HG02588 (cell line): ENCODE measurements at regions not wholly inside any gene's neighbourhood (a gene's known extent, or its start where the extent isn't known, plus 50 kb on each side); places are given as distances from the start of the nearest gene placed in this dataset.

Source experiments
- ATAC-seq: cut with Tn5 transposase; IDR thresholded peaks from one replicate; pipeline ENCODE4 v1.9.1; 2021; ENCODE audit warnings: mild to moderate bottlenecking, moderate library complexity; ENCODE audit not compliant: unreplicated experiment

DNA sequence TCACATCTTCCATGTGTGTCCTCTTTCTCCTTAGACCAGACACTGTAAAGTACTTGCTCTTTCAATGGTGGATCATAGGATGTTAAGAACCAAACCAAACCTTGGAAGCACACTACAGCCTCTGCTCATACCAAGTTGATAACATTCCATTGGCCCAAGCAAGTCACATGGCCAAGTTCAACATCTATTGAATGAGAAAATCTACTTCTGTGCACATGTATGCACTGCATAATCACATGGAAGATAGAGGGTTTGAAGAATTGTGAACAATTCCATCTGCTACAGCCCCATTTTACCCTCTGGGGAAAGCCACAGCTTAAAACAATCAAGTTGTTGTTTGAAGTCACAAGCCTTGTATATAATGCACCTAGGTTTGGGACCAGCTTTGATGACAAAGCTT, 68.2 kb downstream of the MFAP3 start:
- ATAC-seq = no peak

DNA sequence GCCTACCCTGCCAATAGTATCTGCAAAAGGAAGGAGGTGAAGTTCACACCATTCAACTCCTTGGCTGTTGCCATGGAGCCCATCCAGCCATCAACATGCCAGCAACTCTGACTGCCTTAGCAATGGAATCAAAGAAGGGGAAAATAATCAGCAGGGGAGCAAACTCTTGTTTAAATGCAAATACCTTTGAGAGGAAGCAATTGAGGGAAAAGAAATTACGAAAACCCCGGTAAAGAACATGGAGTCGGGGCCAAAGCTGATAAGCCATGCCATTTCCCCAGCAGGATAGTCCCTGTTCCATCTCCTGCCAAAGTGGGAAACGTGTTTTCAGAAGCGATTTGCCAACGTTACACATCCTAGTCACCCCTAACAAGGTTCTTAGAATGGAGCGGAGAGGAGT, 69.0 kb downstream of the MFAP3 start:
- no peak for ATAC-seq

DNA sequence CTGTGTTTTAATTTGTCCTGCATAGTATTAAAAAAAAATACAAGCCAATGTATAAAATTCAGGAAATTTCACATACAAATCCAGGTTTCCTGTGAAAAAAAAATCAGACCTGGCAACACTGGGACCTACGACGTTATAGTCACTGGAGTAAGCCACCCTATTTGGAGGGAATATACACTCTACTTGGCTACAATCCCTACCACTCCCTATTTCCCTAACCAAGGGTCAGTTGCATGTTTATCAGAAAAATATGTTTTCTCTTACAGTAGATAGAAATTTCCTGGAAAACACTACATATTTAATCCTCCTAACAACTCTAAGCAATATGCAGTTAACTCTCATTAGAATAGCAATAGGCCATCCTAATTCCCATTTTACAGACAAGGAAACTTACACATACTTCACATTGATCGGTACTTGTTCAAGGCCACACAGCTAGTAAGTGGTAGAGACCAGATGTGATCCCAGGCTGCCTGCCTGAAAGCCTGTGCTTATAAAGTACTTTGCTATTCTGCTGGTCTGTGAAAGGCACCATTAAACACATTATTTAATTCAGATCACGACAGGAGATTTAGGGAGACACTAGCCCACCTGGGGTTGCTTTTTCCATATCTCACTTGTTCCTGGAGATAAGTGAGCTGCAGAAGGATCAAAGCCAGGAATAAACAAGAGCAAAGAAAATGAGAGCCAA, 70.8 kb downstream of the MFAP3 start:
- no peak for ATAC-seq

DNA sequence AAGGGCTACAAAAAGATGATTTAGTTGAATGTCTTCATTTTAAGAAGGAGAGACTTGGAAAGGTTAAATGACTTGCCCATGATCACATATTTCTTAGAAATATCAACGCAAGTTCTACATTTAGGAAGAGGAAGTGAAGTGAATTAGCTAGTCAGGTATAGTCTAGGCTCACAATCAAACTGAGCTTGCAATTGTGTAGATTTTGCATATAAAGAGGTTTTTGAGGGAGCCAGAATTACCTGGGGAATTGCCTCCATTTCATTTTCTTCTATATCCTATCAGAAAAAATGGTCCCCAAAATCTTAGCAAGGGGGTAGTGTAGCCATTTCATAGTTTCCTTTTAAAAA, 71.3 kb downstream of the MFAP3 start:
- ATAC-seq = no peak

DNA sequence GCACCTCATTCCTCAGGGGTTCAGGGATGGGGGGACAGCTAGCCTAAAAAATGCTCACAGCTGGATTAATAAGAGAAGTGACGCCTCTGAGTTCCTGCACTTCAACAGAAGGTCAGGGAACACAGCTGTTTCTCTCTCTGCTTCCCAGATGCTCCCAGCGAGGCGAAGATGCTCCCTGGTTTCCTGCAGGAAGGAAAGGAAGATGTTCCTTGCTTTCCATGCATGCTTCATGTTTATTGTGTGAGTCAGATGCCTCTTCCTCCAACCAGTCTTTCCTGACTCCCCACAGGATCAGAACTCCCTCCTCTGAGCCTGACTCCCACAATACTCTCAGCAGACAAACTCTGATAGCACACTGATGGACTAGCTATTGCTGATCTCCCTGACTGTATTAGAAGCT, 71.9 kb downstream of the MFAP3 start:
- no peak for ATAC-seq

DNA sequence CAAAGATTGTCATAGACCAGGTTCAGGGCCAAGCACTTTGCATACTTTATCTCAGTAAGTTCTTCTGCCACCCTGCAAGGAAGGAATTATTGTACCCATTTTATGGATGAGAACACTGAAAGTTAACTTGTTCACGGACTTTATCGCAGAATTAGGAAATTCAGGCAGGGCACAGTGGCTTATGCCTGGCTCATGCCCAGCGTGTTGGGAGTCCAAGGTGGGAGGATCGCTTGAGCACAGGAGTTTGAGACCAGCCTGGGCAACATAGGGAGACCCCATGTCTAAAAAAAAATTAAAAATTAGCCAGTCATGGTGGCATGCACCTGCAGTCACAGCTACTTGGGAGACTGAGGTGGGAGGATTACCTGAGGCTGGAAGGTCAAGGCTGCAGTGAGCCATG, 72.4 kb downstream of the MFAP3 start:
- no peak for ATAC-seq

DNA sequence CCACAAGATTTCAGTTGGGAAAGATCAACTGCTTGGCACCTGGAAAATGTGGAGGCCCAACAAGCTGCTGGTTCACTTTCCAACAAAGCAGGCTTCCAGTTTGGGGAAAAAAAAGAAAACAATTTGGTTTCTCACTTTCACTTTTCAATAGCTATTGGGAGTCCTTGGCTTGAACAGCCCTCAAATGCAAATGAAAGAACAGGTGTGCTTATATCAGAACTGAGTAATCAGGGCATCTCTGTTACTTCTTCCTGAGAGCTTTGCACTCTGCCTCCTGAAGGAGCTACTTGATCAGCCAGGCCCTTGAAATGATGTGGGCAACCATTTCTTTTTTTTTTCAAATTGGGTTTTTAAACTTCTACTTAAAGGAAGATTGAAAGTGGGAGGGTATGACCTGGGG, 73.5 kb downstream of the MFAP3 start:
- ATAC-seq = peak; percentile 47

DNA sequence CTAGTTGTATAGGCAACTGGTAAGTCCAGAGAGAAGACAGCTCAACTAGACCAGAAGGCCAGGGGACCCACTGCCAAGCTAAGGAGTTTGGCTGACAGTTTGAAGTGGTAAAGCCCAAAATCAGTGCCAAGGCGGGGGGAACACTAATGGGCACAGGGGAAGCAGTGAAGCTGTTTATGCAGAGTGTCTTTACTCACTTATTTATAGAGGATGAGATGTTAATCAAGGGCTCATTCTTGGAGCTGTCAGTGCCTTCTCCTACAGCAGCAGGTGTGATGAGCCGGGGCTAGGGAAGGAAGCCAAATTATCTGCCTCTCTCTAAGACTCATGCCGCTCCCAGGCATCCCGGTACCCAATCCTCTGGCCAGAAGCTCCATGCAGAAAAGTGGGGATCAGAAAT, 75.2 kb upstream of the GALNT10 start:
- ATAC-seq = no peak

DNA sequence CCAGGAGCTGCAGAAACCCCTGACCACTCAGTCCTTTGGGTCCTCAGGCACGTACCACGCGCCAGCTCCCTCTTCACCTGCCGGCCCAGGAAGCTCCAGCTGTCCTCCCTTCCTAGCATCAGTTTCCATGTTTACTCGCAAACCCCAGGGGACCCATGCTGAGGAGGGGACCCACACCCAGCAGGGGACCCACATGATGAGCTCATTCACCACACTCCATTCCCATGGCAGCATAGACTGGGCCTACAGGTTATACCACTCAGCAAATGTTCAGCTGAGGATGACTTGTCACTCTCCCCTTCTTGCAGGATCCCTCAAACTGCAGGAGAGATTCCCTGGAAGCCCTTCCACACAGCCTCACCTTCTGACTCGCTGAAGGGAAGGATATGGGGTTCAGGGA, 73.5 kb upstream of the GALNT10 start:
- ATAC-seq = no peak

DNA sequence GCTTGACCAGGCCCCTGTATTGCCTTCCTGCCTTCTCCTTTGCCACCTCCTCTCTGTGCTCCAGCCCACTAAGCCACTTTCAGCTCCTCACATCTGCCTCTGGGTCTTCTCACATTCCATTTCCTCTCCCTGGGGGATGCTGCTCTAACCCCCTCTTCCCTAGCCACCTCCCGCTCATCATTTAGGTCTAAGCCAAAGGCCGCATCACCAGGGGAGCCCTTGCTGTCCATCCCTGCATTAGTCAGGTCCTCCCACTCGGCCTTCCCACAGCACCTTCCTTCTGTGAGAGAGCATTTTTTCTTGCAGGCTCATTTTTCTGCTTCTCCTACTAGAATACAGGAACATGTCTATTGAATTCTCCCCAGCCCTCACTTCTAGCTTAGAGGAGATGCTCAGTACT, 72.6 kb upstream of the GALNT10 start:
- no peak for ATAC-seq

DNA sequence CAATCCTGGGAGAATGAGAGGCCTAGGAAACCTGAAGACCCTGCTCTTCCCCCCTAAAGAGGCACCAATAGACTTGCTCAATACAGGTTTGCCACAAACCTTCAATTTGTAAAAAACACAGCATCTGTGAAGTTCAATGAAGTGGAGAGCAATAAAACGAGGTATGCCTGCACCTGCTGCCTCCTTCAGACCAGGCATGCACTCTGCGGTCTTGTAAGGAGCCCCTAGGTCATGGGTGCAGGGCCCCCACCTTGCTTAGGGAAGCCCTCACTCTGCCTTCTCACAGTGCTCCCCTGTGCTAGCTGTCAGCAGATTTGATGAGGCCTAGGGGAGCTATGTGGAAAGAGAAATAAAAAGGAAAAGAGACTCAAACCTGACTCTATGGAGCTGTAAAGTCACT, 72.1 kb upstream of the GALNT10 start:
- ATAC-seq = no peak

DNA sequence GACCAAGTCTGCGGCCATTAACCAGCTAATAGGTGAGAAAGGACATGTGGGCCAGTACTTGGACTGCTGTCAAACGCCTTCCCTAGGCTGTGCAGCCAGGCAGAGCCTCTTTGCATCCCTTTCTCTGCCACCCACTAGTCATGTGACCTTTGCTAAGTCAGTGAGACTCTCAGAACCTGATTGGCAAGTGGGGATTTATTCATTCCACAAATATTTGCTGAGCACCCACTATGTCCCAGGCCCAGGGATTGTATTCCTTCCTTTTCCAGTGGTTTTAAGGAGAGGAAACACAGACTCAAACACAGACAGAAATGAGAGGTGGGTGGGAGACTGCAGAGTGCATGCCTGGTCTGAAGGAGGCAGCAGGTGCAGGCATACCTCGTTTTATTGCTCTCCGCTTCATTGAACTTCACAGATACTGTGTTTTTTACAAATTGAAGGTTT, 71.6 kb upstream of the GALNT10 start:
- no peak for ATAC-seq

DNA sequence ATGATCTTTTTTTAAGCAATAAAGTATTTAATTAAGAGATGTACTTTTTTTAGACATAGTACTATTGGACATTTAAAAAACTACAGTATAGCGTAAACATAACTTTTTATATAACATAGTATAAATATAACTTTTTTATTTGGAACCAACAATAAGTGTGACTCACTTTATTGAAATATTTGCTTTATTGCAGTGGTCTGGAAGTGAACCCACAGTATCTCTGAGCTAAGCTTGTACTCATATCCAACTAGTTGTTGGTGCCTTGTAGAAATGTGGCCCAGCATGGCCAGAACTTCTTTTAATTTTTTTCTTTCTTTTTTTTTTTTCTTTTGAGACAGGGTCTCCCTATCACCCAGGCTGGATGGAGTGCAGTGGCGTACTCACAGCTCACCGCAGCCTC, 61.5 kb upstream of the GALNT10 start:
- no peak for ATAC-seq

DNA sequence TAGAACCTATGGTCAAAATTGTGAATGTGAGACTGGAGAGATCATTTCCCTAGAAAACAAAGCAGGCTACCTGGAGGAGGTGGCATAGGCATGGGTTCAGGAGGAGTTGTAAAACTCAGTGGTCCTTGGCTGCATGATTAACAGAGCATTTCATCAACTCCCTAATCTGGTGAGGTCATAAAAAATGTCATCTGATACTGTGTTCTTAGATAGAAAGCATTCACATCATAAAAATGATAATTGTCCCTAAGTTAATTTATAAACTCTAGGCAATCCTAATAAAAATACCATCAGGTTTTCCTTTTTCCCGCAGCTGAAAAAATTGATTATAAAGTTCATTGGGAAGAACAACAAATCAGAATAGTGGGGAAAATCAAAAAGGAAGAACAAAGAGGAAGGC, 60.6 kb upstream of the GALNT10 start:
- ATAC-seq = no peak

DNA sequence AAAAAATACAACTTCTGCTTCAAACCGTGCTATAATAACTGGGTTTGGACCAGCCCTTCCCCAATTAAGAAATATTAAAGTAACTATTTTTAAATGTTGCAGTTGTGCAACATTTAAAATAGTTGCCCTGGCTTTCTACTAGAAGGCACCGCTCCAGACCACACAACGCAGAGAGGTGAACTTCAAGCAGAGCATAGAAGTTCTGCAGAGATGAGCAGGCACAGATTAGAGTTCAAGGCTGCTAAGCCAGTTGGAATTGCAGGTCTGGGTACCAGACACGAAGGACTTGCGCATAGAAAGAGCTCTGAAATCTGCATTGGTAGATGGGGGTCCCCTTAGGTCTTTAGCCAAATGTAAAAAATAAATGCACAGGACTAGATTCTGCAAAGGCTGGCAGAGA, 58.7 kb upstream of the GALNT10 start:
- ATAC-seq = no peak

DNA sequence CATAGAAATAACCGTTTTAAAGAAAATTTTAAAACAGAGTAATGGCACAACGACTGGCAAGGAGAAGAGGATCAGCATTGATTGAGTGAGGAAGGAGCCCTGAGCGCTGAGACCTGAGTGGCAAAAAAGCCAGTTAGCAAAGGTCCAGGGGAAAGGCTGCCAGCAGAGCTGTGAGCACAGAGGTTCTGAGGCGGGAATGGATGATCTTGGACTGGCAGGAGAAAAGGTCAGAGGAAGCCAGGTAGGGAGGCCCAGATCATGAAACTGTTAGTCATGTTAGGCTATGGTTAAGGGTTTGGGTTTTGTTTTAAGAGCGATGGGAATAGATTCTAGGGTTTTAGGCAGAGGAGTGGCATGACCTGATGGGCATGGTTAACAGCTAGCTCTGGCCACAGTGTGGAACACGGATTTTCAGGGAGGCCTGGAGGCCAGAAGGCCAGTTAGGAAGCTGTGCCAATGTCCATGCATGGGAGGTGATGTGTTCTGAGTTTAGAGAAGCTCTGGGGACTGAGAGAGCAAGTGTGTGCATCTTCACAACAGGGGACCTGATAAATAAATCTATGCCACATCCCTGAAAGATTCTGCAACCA, 57.7 kb upstream of the GALNT10 start:
- no peak for ATAC-seq

DNA sequence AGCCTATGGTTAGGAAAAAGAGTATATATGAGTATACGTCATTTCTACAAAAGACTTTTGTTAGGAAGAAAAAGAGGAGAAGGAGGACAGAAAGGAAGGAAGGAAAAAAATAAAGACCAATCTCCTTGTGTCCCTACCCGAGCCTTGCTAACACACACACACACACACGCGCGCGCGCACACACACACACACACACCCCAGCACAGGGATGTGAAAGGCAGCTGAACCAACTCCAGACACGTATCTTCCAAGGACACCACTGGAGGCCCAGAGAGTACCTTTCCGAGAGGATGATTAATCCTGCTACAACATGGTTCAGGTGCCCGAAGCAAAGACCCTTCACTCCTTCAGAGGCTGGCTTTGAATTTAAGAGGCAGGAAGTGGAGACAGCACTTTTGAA, 56.9 kb upstream of the GALNT10 start:
- ATAC-seq = no peak

DNA sequence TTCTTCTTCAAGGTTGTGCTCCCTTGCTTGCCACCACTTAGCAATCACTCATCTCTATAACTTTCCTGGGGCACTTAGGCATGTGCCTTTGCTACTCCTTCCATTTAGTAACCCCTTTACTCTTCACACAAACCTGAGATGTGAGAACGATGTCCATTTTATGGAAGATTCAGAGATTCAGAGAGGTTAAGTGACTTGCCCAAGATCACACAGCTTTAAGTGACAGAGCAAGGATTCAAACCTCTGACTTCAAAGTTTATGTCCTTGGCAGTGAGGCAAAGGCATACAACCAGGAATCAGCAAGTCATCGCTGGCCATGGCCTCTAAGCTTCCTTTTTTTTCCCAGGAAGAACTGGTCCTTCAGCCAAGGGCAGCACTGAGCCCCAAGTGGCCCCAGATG, 56.0 kb upstream of the GALNT10 start:
- no peak for ATAC-seq

DNA sequence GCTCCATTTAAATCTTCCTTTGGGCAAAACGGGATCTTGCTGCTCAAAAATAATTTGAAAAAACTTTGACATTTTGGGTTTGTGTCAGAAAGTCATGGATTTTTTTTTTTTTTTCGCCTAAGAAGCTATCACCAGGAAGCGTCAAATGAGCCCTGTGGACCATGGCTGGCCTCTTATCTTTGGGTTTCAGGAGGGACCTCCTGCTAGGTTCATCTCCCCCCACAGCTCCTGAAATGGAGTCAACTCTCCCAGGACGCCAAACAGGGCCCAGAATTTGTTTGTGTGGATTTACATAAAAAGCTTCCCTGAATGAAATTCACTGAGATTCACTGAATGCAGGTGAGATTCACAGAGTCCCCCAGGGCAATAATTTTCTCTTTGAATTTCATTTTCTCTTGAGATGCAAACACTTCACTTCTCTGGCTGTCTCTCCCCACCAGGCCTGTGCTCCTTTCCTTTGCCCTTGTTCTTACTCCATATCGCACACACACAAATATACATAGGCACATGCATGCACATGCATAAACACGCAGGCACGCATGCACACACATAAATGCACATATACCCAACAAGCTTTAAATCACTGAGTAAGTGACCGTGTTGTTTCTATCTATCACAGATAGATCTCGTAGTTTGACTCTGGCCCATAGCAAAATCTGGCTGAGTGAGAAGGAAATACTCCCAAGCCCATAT, 55.3 kb upstream of the GALNT10 start:
- no peak for ATAC-seq

DNA sequence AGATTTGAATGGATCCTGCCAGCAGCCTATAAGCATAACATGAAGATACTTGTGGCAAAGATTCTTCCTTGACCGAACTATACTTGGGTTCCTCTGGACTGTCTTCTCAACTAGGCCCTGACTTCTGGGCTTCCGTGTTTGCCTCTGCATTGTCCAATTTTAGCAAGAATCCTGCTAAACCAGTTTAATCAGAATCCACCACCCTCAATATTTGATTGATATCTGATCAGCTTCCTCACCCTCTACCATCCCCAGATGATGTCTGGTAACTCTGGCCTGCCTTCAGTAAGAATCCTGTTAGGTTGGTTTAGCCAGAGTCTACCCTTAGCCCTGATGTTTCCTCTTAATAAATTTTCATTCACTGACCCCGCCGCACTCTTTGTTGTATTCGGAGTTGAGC, 54.4 kb upstream of the GALNT10 start:
- no peak for ATAC-seq

DNA sequence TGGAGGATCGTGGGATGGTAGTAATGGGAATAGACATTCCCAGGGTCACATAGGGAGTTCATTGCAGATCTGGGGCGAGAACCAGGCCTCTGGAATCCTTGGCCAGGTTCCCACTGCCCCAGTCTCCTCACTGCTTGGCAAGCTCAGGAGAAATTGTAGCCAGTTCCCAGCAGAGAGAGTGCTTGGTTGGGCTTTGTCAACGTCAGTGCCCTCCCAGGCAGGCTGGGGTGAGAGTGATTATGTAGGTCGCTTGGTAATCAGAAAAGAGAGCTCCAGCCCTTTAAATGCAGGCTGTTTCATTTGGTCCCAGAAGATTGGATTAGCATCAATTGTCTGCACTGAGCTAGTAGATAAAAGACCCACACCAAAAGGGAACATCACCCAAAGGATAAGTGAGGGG, 51.8 kb upstream of the GALNT10 start:
- no peak for ATAC-seq

DNA sequence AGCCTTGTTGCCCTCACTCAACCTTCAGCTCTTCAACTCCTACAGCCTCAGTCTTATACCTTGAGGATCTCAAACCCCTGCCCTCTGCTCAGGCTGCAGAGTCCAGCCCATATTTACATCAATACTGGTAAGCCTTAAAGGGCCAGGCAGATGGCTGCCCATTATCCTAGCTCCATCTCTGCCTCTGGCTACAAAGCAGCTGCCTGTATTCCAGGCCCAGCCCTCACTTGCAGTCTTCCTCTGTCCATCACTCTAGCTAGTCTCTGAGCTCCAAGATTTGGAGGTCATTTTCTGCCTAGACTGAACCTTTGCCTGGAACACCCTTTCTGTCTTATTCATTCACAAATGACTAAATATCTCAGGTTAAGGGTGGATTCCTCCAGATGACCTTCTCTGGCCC, 50.2 kb upstream of the GALNT10 start:
- no peak for ATAC-seq
